Mucosa of rectum (tissue), 2 donors: ENCODE measurements at regions not wholly inside any gene's neighbourhood (a gene's known extent, or its start where the extent isn't known, plus 50 kb on each side); places are given as distances from the start of the nearest gene placed in this dataset.

Source experiments
- H3K27ac ChIP-seq, 2 donors: one replicate each; pipeline ENCODE4 v1.7.0; 2013; ENCODE audit warnings: inconsistent platforms in 2 of 2, low read depth in 2 of 2, low read length in 2 of 2
- H3K27me3 ChIP-seq, 2 donors: one replicate each; pipeline ENCODE4 v1.7.0; 2013; ENCODE audit warnings: low read length in 2 of 2; ENCODE audit not compliant: control insufficient read depth in 2 of 2, insufficient read depth in 2 of 2
- H3K36me3 ChIP-seq, 2 donors: one replicate each; pipeline ENCODE4 v1.7.0; 2013; ENCODE audit warnings: low read length in 2 of 2; ENCODE audit not compliant: control insufficient read depth in 2 of 2, insufficient read depth in 2 of 2
- H3K4me1 ChIP-seq, 2 donors: one replicate each; pipeline ENCODE4 v1.7.0; 2013; ENCODE audit warnings: low read length in 2 of 2, mild to moderate bottlenecking in 1 of 2; ENCODE audit not compliant: control insufficient read depth in 2 of 2, insufficient read depth in 2 of 2
- H3K4me3 ChIP-seq, 2 donors: one replicate each; pipeline ENCODE4 v1.7.0; 2013; ENCODE audit warnings: low read length in 2 of 2
- H3K9ac ChIP-seq, 2 donors: one replicate each; pipeline ENCODE4 v1.7.0; 2013; ENCODE audit warnings: low read length in 2 of 2, low read depth in 1 of 2, mild to moderate bottlenecking in 1 of 2
- H3K9me3 ChIP-seq, 2 donors: one replicate each; pipeline ENCODE4 v1.7.0; 2013; ENCODE audit warnings: low read length in 2 of 2; ENCODE audit not compliant: control insufficient read depth in 2 of 2
- donor health status: healthy.
- donor health status: Normal muscosa, but diverticular disease.

GRCh38 chr5:89098199-89098756, 215.3 kb upstream of the MEF2C start:
- no peak overlapping the region for H3K27ac ChIP-seq
- H3K4me1 ChIP-seq = no peaks in the 10 kb centered on the region
- H3K27me3 ChIP-seq = no peaks in the 10 kb centered on the region
- H3K4me3 ChIP-seq = no peak overlapping the region
- H3K36me3 ChIP-seq = no peaks in the 10 kb centered on the region
- H3K9me3 ChIP-seq = no peaks in the 10 kb centered on the region
- no peak overlapping the region for H3K9ac ChIP-seq

- H3K4me1 ChIP-seq = no peaks in the 10 kb centered on the region
- no peaks in the 10 kb centered on the region for H3K9me3 ChIP-seq
- H3K27ac ChIP-seq = no peak overlapping the region
- H3K9ac ChIP-seq = no peak overlapping the region
- no peak overlapping the region for H3K4me3 ChIP-seq
- no peaks in the 10 kb centered on the region for H3K36me3 ChIP-seq
- H3K27me3 ChIP-seq = no peaks in the 10 kb centered on the region
Observed at GRCh38 chr5:89097103-89097502, 214.1 kb upstream of the MEF2C start.

GRCh38 chr5:89095341-89095740, 212.4 kb upstream of the MEF2C start:
- Histone ChIP-seq H3K4me3 (no peak overlapping the region), H3K9ac (no peak overlapping the region), H3K27ac (no peak overlapping the region), H3K36me3 (no peaks in the 10 kb centered on the region), H3K4me1 (no peaks in the 10 kb centered on the region), H3K27me3 (no peaks in the 10 kb centered on the region), H3K9me3 (no peaks in the 10 kb centered on the region)

- Histone ChIP-seq H3K36me3 (no peaks in the 10 kb centered on the region), H3K4me3 (no peak overlapping the region), H3K9me3 (no peaks in the 10 kb centered on the region), H3K27me3 (no peaks in the 10 kb centered on the region), H3K4me1 (no peaks in the 10 kb centered on the region), H3K9ac (no peak overlapping the region), H3K27ac (no peak overlapping the region)
Observed at GRCh38 chr5:89090037-89090436, 207.1 kb upstream of the MEF2C start.

GRCh38 chr5:89087551-89088318, 204.8 kb upstream of the MEF2C start:
- H3K9ac ChIP-seq = no peak overlapping the region

GRCh38 chr5:89087128-89087527, 204.1 kb upstream of the MEF2C start:
- Histone ChIP-seq H3K4me3 (no peak overlapping the region), H3K27ac (no peak overlapping the region), H3K36me3 (no peaks in the 10 kb centered on the region), H3K9ac (no peak overlapping the region), H3K27me3 (no peaks in the 10 kb centered on the region), H3K4me1 (no peaks in the 10 kb centered on the region), H3K9me3 (no peaks in the 10 kb centered on the region)

More at GRCh38 chr5:89087551-89088318, 204.8 kb upstream of the MEF2C start:
- Histone ChIP-seq H3K4me1 (no peaks in the 10 kb centered on the region), H3K27me3 (no peaks in the 10 kb centered on the region), H3K27ac (no peak overlapping the region), H3K9me3 (no peaks in the 10 kb centered on the region), H3K36me3 (no peaks in the 10 kb centered on the region), H3K4me3 (no peak overlapping the region)

- Histone ChIP-seq H3K27ac (no peak overlapping the region), H3K9me3 (no peaks in the 10 kb centered on the region), H3K4me1 (no peaks in the 10 kb centered on the region), H3K4me3 (no peak overlapping the region), H3K36me3 (no peaks in the 10 kb centered on the region), H3K9ac (no peak overlapping the region), H3K27me3 (no peaks in the 10 kb centered on the region)
Observed at GRCh38 chr5:89086390-89087086, 203.6 kb upstream of the MEF2C start.

- Histone ChIP-seq H3K4me1 (no peaks in the 10 kb centered on the region), H3K4me3 (no peak overlapping the region), H3K9me3 (no peaks in the 10 kb centered on the region), H3K36me3 (no peaks in the 10 kb centered on the region), H3K9ac (no peak overlapping the region), H3K27ac (no peak overlapping the region), H3K27me3 (no peaks in the 10 kb centered on the region)
Observed at GRCh38 chr5:89083791-89084190, 200.8 kb upstream of the MEF2C start.

GRCh38 chr5:89081360-89081759, 198.4 kb upstream of the MEF2C start:
- H3K36me3 ChIP-seq = no peaks in the 10 kb centered on the region
- H3K9ac ChIP-seq = no peak overlapping the region
- no peaks in the 10 kb centered on the region for H3K9me3 ChIP-seq
- no peak overlapping the region for H3K4me3 ChIP-seq
- H3K27ac ChIP-seq = no peak overlapping the region
- H3K4me1 ChIP-seq = no peaks in the 10 kb centered on the region
- H3K27me3 ChIP-seq = no peaks in the 10 kb centered on the region

- no peak overlapping the region for H3K4me3 ChIP-seq
- no peak overlapping the region for H3K9ac ChIP-seq
- no peak overlapping the region for H3K27ac ChIP-seq
- H3K27me3 ChIP-seq = no peaks in the 10 kb centered on the region
- no peaks in the 10 kb centered on the region for H3K36me3 ChIP-seq
- no peaks in the 10 kb centered on the region for H3K9me3 ChIP-seq
- no peaks in the 10 kb centered on the region for H3K4me1 ChIP-seq
Observed at GRCh38 chr5:89080467-89081116, 197.6 kb upstream of the MEF2C start.
